Osteoblast (primary cell): ENCODE measurements at regions not wholly inside any gene's neighbourhood (a gene's known extent, or its start where the extent isn't known, plus 50 kb on each side); places are given as distances from the start of the nearest gene placed in this dataset.

Experiments
- DNase-seq: peaks from one replicate; pipeline ENCODE4 v3.0.0; 2011; ENCODE audit warnings: low spot score, mixed read lengths; ENCODE audit not compliant: insufficient read length; ENCODE audit errors: missing footprints
- H2AFZ ChIP-seq: 2 replicates; pipeline ENCODE4 v1.6.0; 2011; ENCODE audit warnings: mild to moderate bottlenecking, low read length
- H3K27ac ChIP-seq: 2 replicates; pipeline ENCODE4 v1.5.1; 2011; ENCODE audit warnings: mild to moderate bottlenecking, low read depth, low read length, moderate library complexity
- H3K27me3 ChIP-seq: 2 replicates; pipeline ENCODE4 v1.6.0; 2012; ENCODE audit warnings: mild to moderate bottlenecking, control low read depth, inconsistent platforms, low read length, moderate library complexity; ENCODE audit not compliant: insufficient read depth
- H3K36me3 ChIP-seq: 2 replicates; pipeline ENCODE4 v1.5.1; 2011; ENCODE audit warnings: mild to moderate bottlenecking, low read length, control low read depth, moderate library complexity; ENCODE audit not compliant: insufficient read depth
- H3K4me1 ChIP-seq: 2 replicates; pipeline ENCODE4 v1.5.1; 2011; ENCODE audit warnings: mild to moderate bottlenecking, low read length, control low read depth, moderate library complexity; ENCODE audit not compliant: insufficient read depth
- H3K4me2 ChIP-seq: 2 replicates; pipeline ENCODE4 v1.6.0; 2011; ENCODE audit warnings: mild to moderate bottlenecking, low read length; ENCODE audit not compliant: insufficient read depth
- H3K4me3 ChIP-seq: fragments of 200-600 bp; sonication (generic); 3 replicates; pipeline ENCODE4 v1.5.1; 2012; ENCODE audit warnings: mild to moderate bottlenecking, low read length, inconsistent platforms; ENCODE audit not compliant: insufficient read depth
- H3K79me2 ChIP-seq: 2 replicates; pipeline ENCODE4 v1.6.0; 2012; ENCODE audit warnings: mild to moderate bottlenecking, low read length, control low read depth, inconsistent platforms; ENCODE audit not compliant: insufficient read depth
- H3K9me3 ChIP-seq: 2 replicates; pipeline ENCODE4 v1.5.1; 2011; ENCODE audit warnings: low read depth, low read length, control low read depth
- H4K20me1 ChIP-seq: 2 replicates; pipeline ENCODE4 v1.6.0; 2012; ENCODE audit warnings: mild to moderate bottlenecking, low read length, control low read depth; ENCODE audit not compliant: insufficient read depth
- TF ChIP-seq, protein P1 (sequence below): IDR thresholded peaks from 2 replicates; pipeline ENCODE4 v1.5.1; 2011; ENCODE audit warnings: mild to moderate bottlenecking, low read depth, low read length, moderate library complexity; ENCODE audit errors: extremely low read depth

DNA sequence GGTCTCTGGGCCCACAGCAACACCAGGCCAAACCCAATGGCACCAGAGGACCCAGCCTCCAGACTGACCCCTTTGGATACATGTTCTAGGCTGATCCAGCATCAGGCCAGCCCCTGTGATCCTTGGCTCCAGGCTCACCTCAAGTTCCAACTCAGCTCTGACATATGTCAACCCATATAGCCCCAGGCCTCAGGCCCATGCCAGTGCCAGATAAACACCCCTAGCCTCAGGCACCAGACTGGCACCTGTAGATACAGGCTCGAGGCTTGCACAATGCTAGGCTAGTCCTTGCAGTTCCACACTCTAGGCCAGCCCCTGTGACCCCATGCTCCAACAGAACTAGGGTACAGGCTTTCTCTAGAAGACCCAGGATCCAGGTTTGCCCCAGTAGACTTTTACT lies 287.5 kb downstream of the KCNC2 start:
- H4K20me1 ChIP-seq = no peaks in the 10 kb centered on the region
- H3K27ac ChIP-seq = no peak overlapping the region
- peak; percentile 17 for DNase-seq

DNA sequence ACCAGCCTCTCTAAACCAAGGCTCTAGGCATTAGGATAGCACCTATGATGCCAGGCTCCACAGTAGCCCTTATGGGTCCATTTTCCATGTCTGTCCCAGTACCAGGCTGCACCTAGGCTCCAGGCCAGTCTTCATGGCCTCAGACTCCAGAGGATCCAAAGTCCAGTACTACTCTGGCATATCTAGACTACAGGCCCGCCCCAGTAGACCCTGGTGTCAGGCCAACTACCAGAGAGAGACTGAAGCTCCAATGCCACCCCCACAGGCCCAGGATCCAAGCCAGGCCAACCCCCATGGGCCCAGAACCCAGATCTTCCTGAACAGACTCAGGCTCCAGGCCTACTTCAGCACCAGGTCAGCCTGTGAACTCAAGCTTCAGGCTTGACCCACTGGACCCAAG lies 287.0 kb downstream of the KCNC2 start:
- H2AFZ ChIP-seq = no peak overlapping the region
- no peak for DNase-seq
- TF ChIP-seq, protein P1, sequence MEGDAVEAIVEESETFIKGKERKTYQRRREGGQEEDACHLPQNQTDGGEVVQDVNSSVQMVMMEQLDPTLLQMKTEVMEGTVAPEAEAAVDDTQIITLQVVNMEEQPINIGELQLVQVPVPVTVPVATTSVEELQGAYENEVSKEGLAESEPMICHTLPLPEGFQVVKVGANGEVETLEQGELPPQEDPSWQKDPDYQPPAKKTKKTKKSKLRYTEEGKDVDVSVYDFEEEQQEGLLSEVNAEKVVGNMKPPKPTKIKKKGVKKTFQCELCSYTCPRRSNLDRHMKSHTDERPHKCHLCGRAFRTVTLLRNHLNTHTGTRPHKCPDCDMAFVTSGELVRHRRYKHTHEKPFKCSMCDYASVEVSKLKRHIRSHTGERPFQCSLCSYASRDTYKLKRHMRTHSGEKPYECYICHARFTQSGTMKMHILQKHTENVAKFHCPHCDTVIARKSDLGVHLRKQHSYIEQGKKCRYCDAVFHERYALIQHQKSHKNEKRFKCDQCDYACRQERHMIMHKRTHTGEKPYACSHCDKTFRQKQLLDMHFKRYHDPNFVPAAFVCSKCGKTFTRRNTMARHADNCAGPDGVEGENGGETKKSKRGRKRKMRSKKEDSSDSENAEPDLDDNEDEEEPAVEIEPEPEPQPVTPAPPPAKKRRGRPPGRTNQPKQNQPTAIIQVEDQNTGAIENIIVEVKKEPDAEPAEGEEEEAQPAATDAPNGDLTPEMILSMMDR = no peak
- H3K79me2 ChIP-seq = no peaks in the 10 kb centered on the region
- no peaks in the 10 kb centered on the region for H3K4me1 ChIP-seq
- no peaks in the 10 kb centered on the region for H3K36me3 ChIP-seq
- H4K20me1 ChIP-seq = no peaks in the 10 kb centered on the region
- no peaks in the 10 kb centered on the region for H3K9me3 ChIP-seq
- no peaks in the 10 kb centered on the region for H3K27me3 ChIP-seq
- H3K27ac ChIP-seq = no peak overlapping the region
- no peak overlapping the region for H3K4me3 ChIP-seq
- H3K4me2 ChIP-seq = no peak overlapping the region

More for the DNA sequence above, 287.5 kb downstream of the KCNC2 start:
- H3K4me2 ChIP-seq = no peak overlapping the region
- no peaks in the 10 kb centered on the region for H3K79me2 ChIP-seq
- H3K4me1 ChIP-seq = no peaks in the 10 kb centered on the region
- no peaks in the 10 kb centered on the region for H3K36me3 ChIP-seq
- no peaks in the 10 kb centered on the region for H3K9me3 ChIP-seq
- no peaks in the 10 kb centered on the region for H3K27me3 ChIP-seq
- TF ChIP-seq, protein P1 = no peak
- no peak overlapping the region for H2AFZ ChIP-seq
- no peak overlapping the region for H3K4me3 ChIP-seq

DNA sequence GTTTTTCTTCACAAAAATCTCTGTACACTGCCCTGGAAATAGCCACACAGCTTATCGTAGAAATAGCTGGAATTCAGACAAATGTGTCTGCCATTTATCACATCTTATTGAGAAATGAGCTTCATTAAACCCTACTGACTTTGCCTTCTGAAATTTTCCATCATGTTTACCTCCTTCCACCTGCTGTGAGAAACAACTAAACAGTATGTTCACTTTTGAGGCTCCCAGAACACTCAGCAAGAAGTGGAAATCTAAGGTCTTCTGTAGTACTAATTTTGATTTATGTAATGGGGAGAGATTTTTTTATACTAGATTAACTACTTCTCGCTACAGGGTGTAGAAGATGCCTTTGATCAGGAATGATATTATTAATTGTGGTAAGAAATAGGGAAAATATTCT lies 268.0 kb downstream of the KCNC2 start:
- no peaks in the 10 kb centered on the region for H3K79me2 ChIP-seq
- H3K4me3 ChIP-seq = no peak overlapping the region
- H3K27me3 ChIP-seq = no peaks in the 10 kb centered on the region
- no peaks in the 10 kb centered on the region for H3K9me3 ChIP-seq
- no peaks in the 10 kb centered on the region for H3K4me1 ChIP-seq
- H4K20me1 ChIP-seq = no peaks in the 10 kb centered on the region
- no peak overlapping the region for H3K4me2 ChIP-seq
- TF ChIP-seq, protein P1 = no peak
- H3K36me3 ChIP-seq = no peaks in the 10 kb centered on the region
- no peak for DNase-seq
- no peak overlapping the region for H2AFZ ChIP-seq
- no peak overlapping the region for H3K27ac ChIP-seq

DNA sequence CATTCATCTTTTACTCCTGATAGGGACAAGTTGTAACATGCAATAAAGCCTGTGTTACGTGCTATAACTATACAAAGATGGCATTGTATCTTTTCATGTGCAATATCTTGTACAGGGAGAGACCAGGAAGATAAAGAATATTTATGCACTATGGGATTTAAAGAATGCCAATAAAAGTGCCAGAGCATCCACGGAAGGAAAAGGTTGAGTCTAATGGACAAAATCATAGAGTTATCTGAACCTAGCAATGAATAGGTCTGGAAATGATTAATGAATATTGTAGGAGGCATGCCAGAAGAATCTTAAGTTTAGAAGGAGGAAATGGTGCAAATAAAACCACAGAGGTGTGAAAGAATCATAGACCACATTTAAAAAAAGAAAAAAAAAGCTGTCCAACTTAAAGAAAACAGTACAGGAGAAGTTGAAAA lies 263.9 kb downstream of the KCNC2 start:
- H3K27ac ChIP-seq = no peak overlapping the region
- no peaks in the 10 kb centered on the region for H3K27me3 ChIP-seq
- H3K4me2 ChIP-seq = no peak overlapping the region
- H3K36me3 ChIP-seq = no peaks in the 10 kb centered on the region
- no peaks in the 10 kb centered on the region for H3K4me1 ChIP-seq
- H3K9me3 ChIP-seq = no peaks in the 10 kb centered on the region
- no peaks in the 10 kb centered on the region for H3K79me2 ChIP-seq
- no peaks in the 10 kb centered on the region for H4K20me1 ChIP-seq
- H2AFZ ChIP-seq = no peak overlapping the region
- DNase-seq = no peak
- H3K4me3 ChIP-seq = no peak overlapping the region
- TF ChIP-seq, protein P1 = no peak
